ENCODE measurements at regions not wholly inside any gene's neighbourhood (a gene's known extent, or its start where the extent isn't known, plus 50 kb on each side); places are given as distances from the start of the nearest gene placed in this dataset.

- DNase-seq, result no peak
Measured at GRCh38 chr18:32621034-32621433, 150.4 kb upstream of the GAREM1 start.

- DNase-seq, result no peak
Measured at GRCh38 chr18:32618546-32618945, 147.9 kb upstream of the GAREM1 start.

GRCh38 chr18:32613821-32614220, 143.1 kb upstream of the GAREM1 start:
- no peak for DNase-seq

GRCh38 chr18:32612651-32613050, 142.0 kb upstream of the GAREM1 start:
- no peak for DNase-seq

GRCh38 chr18:32610176-32610575, 139.5 kb upstream of the GAREM1 start:
- DNase-seq, result no peak

- DNase-seq, result no peak
Measured at GRCh38 chr18:32607816-32608215, 137.1 kb upstream of the GAREM1 start.

- no peak for DNase-seq
Measured at GRCh38 chr18:32598144-32598543, 127.5 kb upstream of the GAREM1 start.

- DNase-seq, result no peak
Measured at GRCh38 chr18:32596501-32596900, 125.8 kb upstream of the GAREM1 start.

- DNase-seq, result no peak
Measured at GRCh38 chr18:32595832-32596231, 125.2 kb upstream of the GAREM1 start.

- DNase-seq, result no peak
Measured at GRCh38 chr18:32588191-32588590, 117.5 kb upstream of the GAREM1 start.

GRCh38 chr18:32583431-32583830, 112.7 kb upstream of the GAREM1 start:
- no peak for DNase-seq

- DNase-seq, result no peak
Measured at GRCh38 chr18:32582455-32582854, 111.8 kb upstream of the GAREM1 start.

- no peak for DNase-seq
Measured at GRCh38 chr18:32577561-32577960, 106.9 kb upstream of the GAREM1 start.

GRCh38 chr18:32576296-32576916, 105.7 kb upstream of the GAREM1 start:
- DNase-seq, result no peak

GRCh38 chr18:32566960-32567359, 96.3 kb upstream of the GAREM1 start:
- DNase-seq, result no peak

GRCh38 chr18:32553640-32554365, 83.1 kb upstream of the GAREM1 start:
- no peak for DNase-seq

GRCh38 chr18:32553174-32553573, 82.5 kb upstream of the GAREM1 start:
- DNase-seq, result no peak

- peak; percentile 59 for DNase-seq
Measured at GRCh38 chr18:32552421-32553030, 81.8 kb upstream of the GAREM1 start.

GRCh38 chr18:32550963-32551362, 80.3 kb upstream of the GAREM1 start:
- DNase-seq, result no peak

- DNase-seq, result peak; percentile 59
Measured at GRCh38 chr18:32549248-32550110, 78.8 kb upstream of the GAREM1 start.

- no peak for DNase-seq
Measured at GRCh38 chr18:32548688-32549087, 78.0 kb upstream of the GAREM1 start.

- DNase-seq, result no peak
Measured at GRCh38 chr18:32545631-32546030, 74.9 kb upstream of the GAREM1 start.

GRCh38 chr18:32544088-32544487, 73.4 kb upstream of the GAREM1 start:
- DNase-seq, result no peak

Data from activated naive CD4-positive, alpha-beta T cell treated with anti-CD3 and anti-CD28 coated beads, Interleukin-2, amount 50 U/mL, for 16 hours (primary cell).